Right lobe of liver (tissue), 6 donors: ENCODE measurements at regions not wholly inside any gene's neighbourhood (a gene's known extent, or its start where the extent isn't known, plus 50 kb on each side); places are given as distances from the start of the nearest gene placed in this dataset.
A peak's percentile ranks its signal among the peaks of the same experiment; 100 is the strongest.

ENCODE experiments used
- ATAC-seq, 4 donors: fragments of 200-7000 bp; cut with Tn5 transposase; one replicate each; pipeline ENCODE4 v1.9.1; 2020; ENCODE audit warnings: mild to moderate bottlenecking in 4 of 4, moderate library complexity in 4 of 4
- DNase-seq, 3 donors: peaks; one replicate each; pipeline ENCODE4 v3.0.0-alpha.2; 2020
- H3K27ac ChIP-seq, 3 donors: fragments of 200-600 bp; one replicate each; pipeline ENCODE4 v1.8.0; 2022
- H3K27me3 ChIP-seq, 2 donors: fragments of 200-600 bp; one replicate each; pipeline ENCODE4 v1.8.0; 2022
- H3K36me3 ChIP-seq, 4 donors: fragments of 200-600 bp; sonication (generic) in 1 of 4; one replicate each; pipeline versions ENCODE4 v1.5.1 to v1.8.0; 2017 to 2022; ENCODE audit warnings: control low read depth in 1 of 4
- H3K4me1 ChIP-seq, 4 donors: fragments of 200-600 bp; sonication (generic) in 1 of 4; one replicate each; pipeline versions ENCODE4 v1.5.1 to v1.8.0; 2017 to 2022; ENCODE audit warnings: control low read depth in 1 of 4
- H3K4me3 ChIP-seq, 3 donors: fragments of 200-600 bp; one replicate each; pipeline ENCODE4 v1.8.0; 2022
- H3K9me3 ChIP-seq, 4 donors: fragments of 200-600 bp; sonication (generic) in 1 of 4; one replicate each; pipeline versions ENCODE4 v1.5.1 to v1.8.0; 2017 to 2022; ENCODE audit warnings: control low read depth in 1 of 4
- POLR2A ChIP-seq: fragments of 450-650 bp; IDR thresholded peaks from one replicate; pipeline ENCODE4 v1.6.1; 2017; ENCODE audit warnings: antibody characterized with exemption, mild to moderate bottlenecking
- WGBS: methylation state at CpG from one replicate; pipeline ENCODE4 v1.1.6; 2018; ENCODE audit warnings: low coverage, low lambda C conversion rate; ENCODE audit not compliant: insufficient coverage; ENCODE audit errors: missing lambda C conversion rate; 5-methylcytosine and 5-hydroxymethylcytosine counted together
- intact Hi-C, 2 donors: fragments of 100-400 bp; cut with DNase I; formaldehyde crosslinking; loops; one replicate each; pipeline versions ENCODE4 v1.11.2 to v1.14.1; 2022
- TF ChIP-seq, protein P1 (sequence below), 4 donors: fragments of 200-600 bp in 3 of 4; fragments of 450-650 bp in 1 of 4; IDR thresholded peaks; one replicate each; pipeline versions ENCODE4 v1.5.1 to v1.8.0; 2016 to 2022; ENCODE audit warnings: antibody characterized with exemption in 4 of 4, mild to moderate bottlenecking in 2 of 4
- donor health status: DM: no; HTN: yes; CAD: no.
- donor health status: DM: no; HTN: no; CAD: no.
- donor health status: DM: no; HTN: no; CAD: no.
- donor health status: DM: no; HTN: yes; CAD: no.
- donor health status: DM: no; HTN: yes; CAD: no.

DNA sequence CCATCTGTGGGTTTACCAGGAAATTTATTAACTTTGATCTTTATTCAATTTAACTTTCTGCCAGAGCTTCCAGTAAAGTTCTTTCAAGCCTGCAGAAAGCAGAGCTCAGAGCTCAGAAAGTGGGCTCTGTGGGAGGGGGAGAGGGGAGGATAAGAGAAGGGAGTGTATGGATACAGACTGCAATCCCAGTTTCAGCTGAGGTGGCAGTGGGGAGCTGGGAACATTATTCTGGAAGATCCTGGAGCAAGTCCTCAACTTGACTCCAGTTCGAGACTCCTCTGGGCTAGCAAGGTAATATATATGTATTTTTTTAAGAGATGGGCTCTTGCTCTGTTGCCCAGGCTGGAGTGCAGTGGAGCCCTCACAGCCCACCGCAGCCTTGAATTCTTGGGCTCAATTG, 108.9 kb upstream of the NABP1 start:
- no peak overlapping the region for H3K27ac ChIP-seq
- WGBS = 83% methylated on average over 1 of the region's 2 CpGs
- ATAC-seq (no peak), DNase-seq (no peak)
- intact Hi-C loops = loop anchor here (5.0 to 10.0 kb wide), 3 partner anchors 123 to 596 kb away; no protein-coding TSS in a partner anchor
- no peaks in the 10 kb centered on the region for H3K27me3 ChIP-seq
- no peaks in the 10 kb centered on the region for H3K36me3 ChIP-seq
- H3K4me1 ChIP-seq = no peaks in the 10 kb centered on the region
- no peaks in the 10 kb centered on the region for H3K9me3 ChIP-seq
- H3K4me3 ChIP-seq = no peak overlapping the region
- TF ChIP-seq POLR2A = no peak
- TF ChIP-seq, protein P1, sequence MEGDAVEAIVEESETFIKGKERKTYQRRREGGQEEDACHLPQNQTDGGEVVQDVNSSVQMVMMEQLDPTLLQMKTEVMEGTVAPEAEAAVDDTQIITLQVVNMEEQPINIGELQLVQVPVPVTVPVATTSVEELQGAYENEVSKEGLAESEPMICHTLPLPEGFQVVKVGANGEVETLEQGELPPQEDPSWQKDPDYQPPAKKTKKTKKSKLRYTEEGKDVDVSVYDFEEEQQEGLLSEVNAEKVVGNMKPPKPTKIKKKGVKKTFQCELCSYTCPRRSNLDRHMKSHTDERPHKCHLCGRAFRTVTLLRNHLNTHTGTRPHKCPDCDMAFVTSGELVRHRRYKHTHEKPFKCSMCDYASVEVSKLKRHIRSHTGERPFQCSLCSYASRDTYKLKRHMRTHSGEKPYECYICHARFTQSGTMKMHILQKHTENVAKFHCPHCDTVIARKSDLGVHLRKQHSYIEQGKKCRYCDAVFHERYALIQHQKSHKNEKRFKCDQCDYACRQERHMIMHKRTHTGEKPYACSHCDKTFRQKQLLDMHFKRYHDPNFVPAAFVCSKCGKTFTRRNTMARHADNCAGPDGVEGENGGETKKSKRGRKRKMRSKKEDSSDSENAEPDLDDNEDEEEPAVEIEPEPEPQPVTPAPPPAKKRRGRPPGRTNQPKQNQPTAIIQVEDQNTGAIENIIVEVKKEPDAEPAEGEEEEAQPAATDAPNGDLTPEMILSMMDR (IDR thresholded peaks at IDR 0.05) = no peak

DNA sequence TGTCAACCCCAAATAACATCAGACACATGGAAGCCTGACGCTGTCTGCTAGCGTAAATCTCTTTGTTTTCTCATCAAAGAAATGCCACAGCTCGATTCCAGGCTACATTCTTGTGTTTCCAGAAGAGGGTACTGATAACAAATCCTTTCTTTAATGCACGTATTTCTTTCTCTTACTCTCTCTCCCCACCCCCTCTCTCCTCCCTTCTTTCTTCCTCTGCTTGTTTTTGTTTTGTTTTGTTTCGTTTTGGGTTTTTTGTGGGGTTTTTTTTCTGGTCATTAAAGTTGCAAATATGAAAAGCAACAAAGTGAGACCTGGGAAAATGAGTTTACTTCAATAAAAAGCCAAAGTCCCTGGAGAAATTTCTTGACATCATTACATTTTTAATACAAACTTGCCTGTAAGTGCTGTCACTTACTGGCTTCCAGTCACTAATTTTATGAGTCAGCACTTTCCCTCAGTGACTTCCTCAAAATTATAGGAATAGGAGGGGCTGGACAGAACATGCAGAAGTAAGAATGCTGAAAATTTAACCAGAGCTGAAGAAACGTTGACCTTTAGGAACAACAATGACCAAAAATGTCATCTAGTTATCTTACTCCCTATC, 106.7 kb upstream of the NABP1 start:
- H3K27ac ChIP-seq = no peak overlapping the region
- no peaks in the 10 kb centered on the region for H3K9me3 ChIP-seq
- H3K27me3 ChIP-seq = no peaks in the 10 kb centered on the region
- TF ChIP-seq, protein P1 (IDR thresholded peaks at IDR 0.05) = peak; percentile 28 to 47 (median 42)
- TF ChIP-seq POLR2A = no peak
- H3K36me3 ChIP-seq = no peaks in the 10 kb centered on the region
- H3K4me1 ChIP-seq = no peaks in the 10 kb centered on the region
- 6% methylated on average over 6 of the region's 6 CpGs for WGBS
- DNase-seq (no peak), ATAC-seq (peak; percentile 84 to 88 (median 86))
- H3K4me3 ChIP-seq = peak overlapping the region in 1 of 3 donors; percentile 12
- intact Hi-C loops = no loop called here

DNA sequence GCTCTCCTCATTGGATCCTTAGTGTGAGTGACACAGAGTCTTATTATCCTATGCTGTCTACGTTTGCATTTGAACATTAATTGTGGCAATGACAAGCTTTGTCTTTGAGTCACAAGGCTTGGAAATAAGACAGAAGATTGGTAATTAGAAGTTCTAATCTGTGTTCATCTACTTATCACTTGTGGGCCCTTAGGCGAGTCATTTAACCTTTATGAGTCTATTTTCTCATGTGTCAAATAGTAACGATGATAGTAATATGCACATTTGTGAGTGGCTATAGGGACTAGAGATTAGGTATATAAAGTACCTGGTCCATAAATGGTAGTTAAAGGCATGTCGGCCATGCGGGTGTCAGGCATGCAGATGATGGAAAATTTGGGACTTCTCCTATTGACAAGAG, 105.6 kb upstream of the NABP1 start:
- H3K9me3 ChIP-seq = no peaks in the 10 kb centered on the region
- H3K27ac ChIP-seq = no peak overlapping the region
- no peak overlapping the region for H3K4me3 ChIP-seq
- H3K4me1 ChIP-seq = no peaks in the 10 kb centered on the region
- intact Hi-C loops = no loop called here
- H3K36me3 ChIP-seq = no peaks in the 10 kb centered on the region
- 88% methylated on average over 5 of the region's 5 CpGs for WGBS
- TF ChIP-seq, protein P1 (IDR thresholded peaks at IDR 0.05) = no peak
- no peak for TF ChIP-seq POLR2A
- ATAC-seq (no peak), DNase-seq (no peak)
- H3K27me3 ChIP-seq = no peaks in the 10 kb centered on the region

DNA sequence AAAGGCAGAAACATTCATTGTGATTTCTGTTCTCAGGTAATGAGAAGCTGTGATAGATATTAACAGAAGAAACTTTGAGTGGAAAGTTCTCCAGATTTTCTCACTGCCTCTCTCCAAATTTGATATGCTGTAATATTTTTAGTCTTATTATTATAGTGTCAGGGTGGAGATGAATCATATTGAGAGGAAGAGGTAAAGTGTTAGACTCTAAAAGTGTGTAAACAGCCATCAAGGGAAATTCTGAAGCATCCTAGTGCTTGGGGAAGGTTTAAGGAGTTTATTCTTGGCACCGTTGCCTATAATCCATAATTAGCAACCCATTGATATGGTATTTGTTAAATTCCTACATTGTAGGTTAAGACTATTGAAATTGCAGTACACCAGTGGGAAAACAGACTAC, 104.7 kb upstream of the NABP1 start:
- DNase-seq (no peak), ATAC-seq (no peak)
- no peak for TF ChIP-seq POLR2A
- TF ChIP-seq, protein P1 (IDR thresholded peaks at IDR 0.05) = no peak
- H3K4me3 ChIP-seq = no peak overlapping the region
- H3K9me3 ChIP-seq = no peaks in the 10 kb centered on the region
- H3K27ac ChIP-seq = no peak overlapping the region
- H3K27me3 ChIP-seq = no peaks in the 10 kb centered on the region
- 100% methylated on average over 1 of the region's 1 CpG for WGBS
- intact Hi-C loops = no loop called here
- H3K36me3 ChIP-seq = no peaks in the 10 kb centered on the region
- H3K4me1 ChIP-seq = no peaks in the 10 kb centered on the region
